ENCODE measurements at regions not wholly inside any gene's neighbourhood (a gene's known extent, or its start where the extent isn't known, plus 50 kb on each side); places are given as distances from the start of the nearest gene placed in this dataset.

- TF ChIP-seq CTCF (conservative IDR thresholded peaks at IDR 0.05; ENCODE audit: low read depth, low read length) = 0 out of 2 replicates have a peak, but pooled peaks have one; percentile 35
- no peak for TF ChIP-seq EZH2 (IDR thresholded peaks at IDR 0.05; ENCODE audit: borderline replicate concordance, low read depth, low read length, poor library complexity, severe bottlenecking)
These were observed 598.1 kb downstream of the TBC1D4 start for GRCh38 chr13:74883834-74884233.
